GM12864 (cell line): ENCODE measurements at regions not wholly inside any gene's neighbourhood (a gene's known extent, or its start where the extent isn't known, plus 50 kb on each side); places are given as distances from the start of the nearest gene placed in this dataset.

Experiments used
- DNase-seq: peaks from one replicate; pipeline ENCODE4 v3.0.0-alpha.2; 2011; ENCODE audit warnings: low read depth
- H3K4me3 ChIP-seq: 2 replicates; pipeline ENCODE4 v1.5.1; 2011; ENCODE audit warnings: mild to moderate bottlenecking, low read depth, low read length, control low read depth
- CTCF ChIP-seq: IDR thresholded peaks from 2 replicates; pipeline ENCODE4 v1.5.1; 2011; ENCODE audit warnings: low read depth, mild to moderate bottlenecking, moderate library complexity, low read length, control low read depth, inconsistent platforms; ENCODE audit errors: missing control alignments

GRCh38 chr7:12756821-12757220, 69.4 kb downstream of the ARL4A start:
- H3K4me3 ChIP-seq = no peak overlapping the region
- TF ChIP-seq CTCF = no peak
- DNase-seq = no peak

- no peak overlapping the region for H3K4me3 ChIP-seq
- no peak for DNase-seq
- no peak for TF ChIP-seq CTCF
These were observed 70.0 kb downstream of the ARL4A start for GRCh38 chr7:12757443-12757842.

GRCh38 chr7:12759151-12759550, 71.7 kb downstream of the ARL4A start:
- no peak for DNase-seq
- no peak for TF ChIP-seq CTCF
- no peak overlapping the region for H3K4me3 ChIP-seq

GRCh38 chr7:12761111-12761510, 73.7 kb downstream of the ARL4A start:
- DNase-seq = no peak
- TF ChIP-seq CTCF = no peak
- no peak overlapping the region for H3K4me3 ChIP-seq

GRCh38 chr7:12761691-12762090, 74.3 kb downstream of the ARL4A start:
- TF ChIP-seq CTCF = no peak
- no peak for DNase-seq
- H3K4me3 ChIP-seq = no peak overlapping the region

- no peak overlapping the region for H3K4me3 ChIP-seq
- DNase-seq = no peak
- TF ChIP-seq CTCF = no peak
These were observed 77.0 kb downstream of the ARL4A start for GRCh38 chr7:12764458-12764891.

GRCh38 chr7:12765431-12766100, 78.1 kb downstream of the ARL4A start:
- no peak for DNase-seq
- no peak for TF ChIP-seq CTCF

More at GRCh38 chr7:12765431-12766100, 78.1 kb downstream of the ARL4A start:
- H3K4me3 ChIP-seq = no peak overlapping the region
